Ovary (tissue), 7 donors: ENCODE measurements at regions not wholly inside any gene's neighbourhood (a gene's known extent, or its start where the extent isn't known, plus 50 kb on each side); places are given as distances from the start of the nearest gene placed in this dataset.

Experiments
- DNase-seq, 5 donors: peaks; one replicate each; pipeline ENCODE4 v3.0.0-alpha.2; 2019 to 2020
- H3K27ac ChIP-seq, 2 donors: fragments of 200-600 bp; one replicate each; pipeline versions ENCODE4 v1.5.1 to v1.8.0; 2019 to 2022
- H3K27me3 ChIP-seq: fragments of 200-600 bp; one replicate; pipeline ENCODE4 v1.8.0; 2022
- H3K36me3 ChIP-seq: fragments of 200-600 bp; sonication (generic); one replicate; pipeline ENCODE4 v1.5.1; 2019
- H3K4me1 ChIP-seq: one replicate; pipeline ENCODE4 v1.8.1; 2013; ENCODE audit warnings: mild to moderate bottlenecking, moderate library complexity; ENCODE audit not compliant: insufficient read depth
- H3K4me3 ChIP-seq: fragments of 200-600 bp; sonication (generic); one replicate; pipeline ENCODE4 v1.5.1; 2017
- H3K9me3 ChIP-seq, 2 donors: fragments of 200-600 bp in 1 of 2; sonication (generic) in 1 of 2; one replicate each; pipeline versions ENCODE4 v1.5.1 to v1.8.1; 2013 to 2019; ENCODE audit warnings: mild to moderate bottlenecking in 1 of 2, moderate library complexity in 1 of 2
- CTCF ChIP-seq, 3 donors: fragments of 450-650 bp in 2 of 3; fragments of 200-600 bp in 1 of 3; IDR thresholded peaks; one replicate each; pipeline versions ENCODE4 v1.5.1 to v1.8.0; 2016 to 2022; ENCODE audit warnings: antibody characterized with exemption in 3 of 3, mild to moderate bottlenecking in 1 of 3
- EP300 ChIP-seq: sonication (generic); formaldehyde crosslinking; IDR thresholded peaks from one replicate; pipeline ENCODE4 v1.6.1; 2017; ENCODE audit warnings: antibody characterized with exemption
- POLR2A ChIP-seq: fragments of 450-650 bp; IDR thresholded peaks from one replicate; pipeline ENCODE4 v1.6.1; 2017; ENCODE audit warnings: antibody characterized with exemption, mild to moderate bottlenecking, moderate library complexity
- WGBS, 3 donors: extraction: QIAGEN DNeasy Blood & Tissue Kit in 1 of 3; methylation state at CpG; one replicate each; pipeline versions ENCODE4 v1.1.5 to v1.1.7; 2013 to 2017; 5-methylcytosine and 5-hydroxymethylcytosine counted together
- intact Hi-C, 4 donors: fragments of 100-400 bp; cut with DNase I; formaldehyde crosslinking; loops; one replicate each; pipeline versions ENCODE4 v1.11.0 to v1.15.1; 2022 to 2023
- donor health status: DM: no; HTN: no; CAD: no; lungs with moderate emphysema.
- donor health status: DM: no; HTN: no; CAD: no.
- donor health status: Bipolar disorder and iron deficiency.
- donor health status: DM: no; HTN: no; CAD: no.
- donor health status: DM: yes; HTN: yes; CAD: no.

- Histone ChIP-seq H3K9me3 (no peaks in the 10 kb centered on the region), H3K4me3 (no peak overlapping the region), H3K4me1 (no peaks in the 10 kb centered on the region), H3K27ac (no peak overlapping the region), H3K36me3 (no peaks in the 10 kb centered on the region), H3K27me3 (no peaks in the 10 kb centered on the region)
- TF ChIP-seq EP300 (no peak), CTCF (IDR thresholded peaks at IDR 0.05) (no peak), POLR2A (no peak)
- 94 to 97% (median 96%) methylated on average over 4 of the region's 4 CpGs for WGBS, 3 donors
- intact Hi-C loops, result no loop called here
- no peak for DNase-seq
Measured at GRCh38 chr18:64949885-64950284, 800.9 kb upstream of the CDH7 start.

- TF ChIP-seq EP300 (no peak), POLR2A (no peak), CTCF (IDR thresholded peaks at IDR 0.05) (no peak)
- Histone ChIP-seq H3K9me3 (no peaks in the 10 kb centered on the region), H3K27me3 (no peaks in the 10 kb centered on the region), H3K4me3 (no peak overlapping the region), H3K4me1 (no peaks in the 10 kb centered on the region), H3K36me3 (no peaks in the 10 kb centered on the region), H3K27ac (no peak overlapping the region)
- intact Hi-C loops, result no loop called here
- DNase-seq, result no peak
- 85 to 94% (median 93%) methylated on average over 1 of the region's 1 CpG for whole genome bisulfite sequencing, 3 donors
Measured at GRCh38 chr18:64936671-64937070, 787.8 kb upstream of the LINC00305 start.

- H3K4me1 ChIP-seq, result no peaks in the 10 kb centered on the region
- no peak overlapping the region for H3K4me3 ChIP-seq
- H3K27ac ChIP-seq, result no peak overlapping the region
- intact Hi-C loops, result no loop called here
- H3K9me3 ChIP-seq, result no peaks in the 10 kb centered on the region
- DNase-seq, result no peak
- no peaks in the 10 kb centered on the region for H3K27me3 ChIP-seq
- TF ChIP-seq EP300 (no peak), CTCF (IDR thresholded peaks at IDR 0.05) (no peak)
- WGBS, 3 donors, result 81 to 85% (median 83%) methylated on average over 5 of the region's 5 CpGs
- H3K36me3 ChIP-seq, result no peaks in the 10 kb centered on the region
Measured at GRCh38 chr18:64929036-64929435, 780.1 kb upstream of the LINC00305 start.

- Histone ChIP-seq H3K4me3 (no peak overlapping the region), H3K9me3 (no peaks in the 10 kb centered on the region), H3K4me1 (no peaks in the 10 kb centered on the region), H3K36me3 (no peaks in the 10 kb centered on the region), H3K27me3 (no peaks in the 10 kb centered on the region), H3K27ac (no peak overlapping the region)
- intact Hi-C loops, result no loop called here
- TF ChIP-seq EP300 (no peak), CTCF (IDR thresholded peaks at IDR 0.05) (no peak), POLR2A (no peak)
- DNase-seq, result no peak
- 30 to 32% (median 30%) methylated on average over 1 of the region's 1 CpG for WGBS, 3 donors
Measured at GRCh38 chr18:64919971-64920570, 771.2 kb upstream of the LINC00305 start.
